OCI-M2 (cell line): ENCODE measurements at regions not wholly inside any gene's neighbourhood (a gene's known extent, or its start where the extent isn't known, plus 50 kb on each side); places are given as distances from the start of the nearest gene placed in this dataset.

Source experiments
- DNase-seq: peaks from one replicate; lab custom pipeline; 2025; ENCODE audit not compliant: unreplicated experiment; lab: John Stamatoyannopoulos, UW

- no peak for DNase-seq
Measured at GRCh38 chr3:177590826-177591225, 393.5 kb upstream of the TBL1XR1 start.

- DNase-seq, result no peak
Measured at GRCh38 chr3:177591379-177591778, 394.1 kb upstream of the TBL1XR1 start.

GRCh38 chr3:177594096-177594495 is 396.8 kb upstream of the TBL1XR1 start:
- no peak for DNase-seq

- no peak for DNase-seq
Measured at GRCh38 chr3:177595530-177596188, 398.4 kb upstream of the TBL1XR1 start.

GRCh38 chr3:177596248-177596815 is 399.1 kb upstream of the TBL1XR1 start:
- DNase-seq, result no peak

GRCh38 chr3:177596816-177597271 is 399.6 kb upstream of the TBL1XR1 start:
- DNase-seq, result no peak

- no peak for DNase-seq
Measured at GRCh38 chr3:177597311-177598096, 400.2 kb upstream of the TBL1XR1 start.

- no peak for DNase-seq
Measured at GRCh38 chr3:177598097-177598833, 401.0 kb upstream of the TBL1XR1 start.

- no peak for DNase-seq
Measured at GRCh38 chr3:177599326-177599725, 402.0 kb upstream of the TBL1XR1 start.

GRCh38 chr3:177599837-177600236 is 402.6 kb upstream of the TBL1XR1 start:
- DNase-seq, result no peak

- no peak for DNase-seq
Measured at GRCh38 chr3:177600411-177600810, 403.1 kb upstream of the TBL1XR1 start.

- no peak for DNase-seq
Measured at GRCh38 chr3:177601152-177601551, 403.9 kb upstream of the TBL1XR1 start.

GRCh38 chr3:177602601-177603147 is 405.4 kb upstream of the TBL1XR1 start:
- DNase-seq, result no peak

GRCh38 chr3:177603148-177603603 is 405.9 kb upstream of the TBL1XR1 start:
- no peak for DNase-seq

GRCh38 chr3:177604181-177604580 is 406.9 kb upstream of the TBL1XR1 start:
- DNase-seq, result no peak

- no peak for DNase-seq
Measured at GRCh38 chr3:177606891-177607290, 409.6 kb upstream of the TBL1XR1 start.

- DNase-seq, result no peak
Measured at GRCh38 chr3:177607589-177607988, 410.3 kb upstream of the TBL1XR1 start.

- no peak for DNase-seq
Measured at GRCh38 chr3:177608443-177608842, 411.2 kb upstream of the TBL1XR1 start.

- DNase-seq, result no peak
Measured at GRCh38 chr3:177609613-177610012, 412.3 kb upstream of the TBL1XR1 start.

- DNase-seq, result no peak
Measured at GRCh38 chr3:177610262-177610661, 413.0 kb upstream of the TBL1XR1 start.
